Uterus (tissue), 3 donors: ENCODE measurements at regions not wholly inside any gene's neighbourhood (a gene's known extent, or its start where the extent isn't known, plus 50 kb on each side); places are given as distances from the start of the nearest gene placed in this dataset.

Experiments used
- DNase-seq, 2 donors: peaks; one replicate each; pipeline ENCODE4 v3.0.0-alpha.2; 2019 to 2020
- H3K27ac ChIP-seq, 2 donors: fragments of 200-600 bp; sonication (generic); 1 replicate in 1 of 2; 2 replicates in 1 of 2; pipeline ENCODE4 v1.5.1; 2016 to 2018
- H3K27me3 ChIP-seq, 2 donors: fragments of 200-600 bp; sonication (generic); one replicate each; pipeline ENCODE4 v1.5.1; 2018 to 2019; ENCODE audit warnings: control low read depth in 1 of 2
- H3K36me3 ChIP-seq, 2 donors: fragments of 200-600 bp; sonication (generic); one replicate each; pipeline ENCODE4 v1.5.1; 2019; ENCODE audit warnings: control low read depth in 1 of 2
- H3K4me1 ChIP-seq, 2 donors: fragments of 200-600 bp; sonication (generic); one replicate each; pipeline ENCODE4 v1.5.1; 2018 to 2019; ENCODE audit warnings: control low read depth in 1 of 2
- H3K4me3 ChIP-seq, 2 donors: fragments of 200-600 bp; sonication (generic); 1 replicate in 1 of 2; 2 replicates in 1 of 2; pipeline ENCODE4 v1.5.1; 2018 to 2019; ENCODE audit warnings: mild to moderate bottlenecking in 1 of 2
- H3K9me3 ChIP-seq, 2 donors: fragments of 200-600 bp; sonication (generic); one replicate each; pipeline ENCODE4 v1.5.1; 2019; ENCODE audit warnings: control low read depth in 1 of 2
- POLR2A ChIP-seq, 2 donors: fragments of 450-650 bp; IDR thresholded peaks; one replicate each; pipeline ENCODE4 v1.6.1; 2016; ENCODE audit warnings: antibody characterized with exemption in 2 of 2, mild to moderate bottlenecking in 1 of 2, moderate library complexity in 1 of 2
- intact Hi-C: fragments of 100-400 bp; cut with DNase I; formaldehyde crosslinking; loops from one replicate; pipeline ENCODE4 v1.15.1; 2023; ENCODE audit warnings: low total_unique reads
- TF ChIP-seq, protein P1 (sequence below), 4 experiments: fragments of 200-600 bp in 2 of 4; fragments of 450-650 bp in 2 of 4; sonication (generic) in 2 of 4; IDR thresholded peaks; one replicate each; pipeline ENCODE4 v1.5.1; 2016 to 2019; ENCODE audit warnings: antibody characterized with exemption in 4 of 4, mild to moderate bottlenecking in 2 of 4, moderate library complexity in 1 of 4
- donor health status: DM: yes; HTN: yes; CAD: no.

GRCh38 chr12:89801284-89801683, 92.6 kb upstream of the ATP2B1 start:
- H3K27ac ChIP-seq: no peak overlapping the region
- H3K4me3 ChIP-seq: no peak overlapping the region
- TF ChIP-seq, protein P1, sequence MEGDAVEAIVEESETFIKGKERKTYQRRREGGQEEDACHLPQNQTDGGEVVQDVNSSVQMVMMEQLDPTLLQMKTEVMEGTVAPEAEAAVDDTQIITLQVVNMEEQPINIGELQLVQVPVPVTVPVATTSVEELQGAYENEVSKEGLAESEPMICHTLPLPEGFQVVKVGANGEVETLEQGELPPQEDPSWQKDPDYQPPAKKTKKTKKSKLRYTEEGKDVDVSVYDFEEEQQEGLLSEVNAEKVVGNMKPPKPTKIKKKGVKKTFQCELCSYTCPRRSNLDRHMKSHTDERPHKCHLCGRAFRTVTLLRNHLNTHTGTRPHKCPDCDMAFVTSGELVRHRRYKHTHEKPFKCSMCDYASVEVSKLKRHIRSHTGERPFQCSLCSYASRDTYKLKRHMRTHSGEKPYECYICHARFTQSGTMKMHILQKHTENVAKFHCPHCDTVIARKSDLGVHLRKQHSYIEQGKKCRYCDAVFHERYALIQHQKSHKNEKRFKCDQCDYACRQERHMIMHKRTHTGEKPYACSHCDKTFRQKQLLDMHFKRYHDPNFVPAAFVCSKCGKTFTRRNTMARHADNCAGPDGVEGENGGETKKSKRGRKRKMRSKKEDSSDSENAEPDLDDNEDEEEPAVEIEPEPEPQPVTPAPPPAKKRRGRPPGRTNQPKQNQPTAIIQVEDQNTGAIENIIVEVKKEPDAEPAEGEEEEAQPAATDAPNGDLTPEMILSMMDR (IDR thresholded peaks at IDR 0.05): no peak
- TF ChIP-seq POLR2A (IDR thresholded peaks at IDR 0.05): no peak
- no peaks in the 10 kb centered on the region for H3K36me3 ChIP-seq
- H3K27me3 ChIP-seq: no peaks in the 10 kb centered on the region
- DNase-seq: no peak
- no peaks in the 10 kb centered on the region for H3K4me1 ChIP-seq
- H3K9me3 ChIP-seq: no peaks in the 10 kb centered on the region
- intact Hi-C loops: no loop called here

DNA sequence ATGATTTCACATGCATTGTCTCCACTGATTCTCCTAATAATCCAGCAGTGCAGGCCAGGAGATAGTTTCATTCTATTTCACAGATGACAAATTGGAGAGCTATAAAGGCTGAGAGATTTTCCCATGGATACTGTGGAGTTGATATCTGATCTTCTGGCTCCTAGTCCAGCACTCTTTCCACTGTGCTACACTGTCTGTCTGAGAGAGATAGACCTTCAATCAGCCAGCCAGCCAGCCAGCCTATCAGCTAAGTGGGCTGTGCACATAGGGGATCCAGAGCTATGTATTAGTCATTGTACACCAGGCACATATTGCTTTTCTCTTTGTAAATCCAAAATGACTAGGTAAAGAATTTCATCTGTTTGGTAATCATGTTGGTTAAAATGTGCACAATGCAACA, 91.8 kb upstream of the ATP2B1 start:
- TF ChIP-seq POLR2A (IDR thresholded peaks at IDR 0.05): no peak
- TF ChIP-seq, protein P1 (IDR thresholded peaks at IDR 0.05): no peak
- DNase-seq: no peak
- no peaks in the 10 kb centered on the region for H3K36me3 ChIP-seq
- H3K27ac ChIP-seq: no peak overlapping the region
- no peak overlapping the region for H3K4me3 ChIP-seq
- no peaks in the 10 kb centered on the region for H3K9me3 ChIP-seq
- H3K27me3 ChIP-seq: no peaks in the 10 kb centered on the region
- intact Hi-C loops: no loop called here
- no peaks in the 10 kb centered on the region for H3K4me1 ChIP-seq

DNA sequence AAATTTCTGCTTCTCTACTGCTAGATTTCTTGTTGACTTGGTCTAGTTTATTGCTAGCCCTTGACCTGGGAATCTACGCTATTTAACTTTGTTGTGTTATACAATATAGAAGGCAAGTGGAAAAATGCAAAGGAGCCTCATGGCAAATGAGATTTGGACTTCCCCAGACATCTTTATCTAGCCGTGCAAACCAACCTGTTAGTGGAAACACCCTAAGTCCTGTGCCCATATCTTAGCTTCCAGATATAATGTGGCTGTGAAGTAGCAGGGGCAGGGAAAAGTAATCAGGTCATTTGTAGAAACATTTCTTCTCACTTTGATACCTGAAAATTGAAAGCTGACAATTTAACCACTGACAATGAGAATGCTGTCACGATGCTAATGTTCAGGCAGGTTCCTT, 90.7 kb upstream of the ATP2B1 start:
- H3K9me3 ChIP-seq: no peaks in the 10 kb centered on the region
- H3K27ac ChIP-seq: no peak overlapping the region
- DNase-seq: no peak
- H3K4me3 ChIP-seq: no peak overlapping the region
- TF ChIP-seq POLR2A (IDR thresholded peaks at IDR 0.05): no peak
- TF ChIP-seq, protein P1 (IDR thresholded peaks at IDR 0.05): no peak
- intact Hi-C loops: no loop called here
- H3K4me1 ChIP-seq: no peaks in the 10 kb centered on the region
- no peaks in the 10 kb centered on the region for H3K36me3 ChIP-seq
- no peaks in the 10 kb centered on the region for H3K27me3 ChIP-seq

DNA sequence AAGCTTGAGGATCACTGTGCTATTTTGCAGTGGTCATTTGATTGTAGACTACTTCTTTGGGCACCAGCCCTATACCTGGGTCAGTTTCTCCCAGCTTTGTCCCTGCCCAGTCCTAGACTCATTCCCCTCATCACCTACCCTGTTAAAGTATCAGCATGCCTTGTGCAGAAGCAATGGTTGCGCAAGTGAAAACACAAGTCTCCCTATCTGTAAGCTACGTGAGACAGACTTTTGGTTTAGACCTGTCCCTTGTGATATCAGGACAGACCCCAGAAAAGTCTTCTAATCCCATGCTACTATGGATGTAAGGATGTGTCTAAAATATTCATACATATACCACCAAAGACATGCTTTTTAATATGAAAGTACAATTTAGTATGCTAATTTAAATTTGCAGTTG, 88.8 kb upstream of the ATP2B1 start:
- no peak overlapping the region for H3K4me3 ChIP-seq
- H3K4me1 ChIP-seq: no peaks in the 10 kb centered on the region
- no peak for TF ChIP-seq POLR2A (IDR thresholded peaks at IDR 0.05)
- TF ChIP-seq, protein P1 (IDR thresholded peaks at IDR 0.05): no peak
- intact Hi-C loops: no loop called here
- no peak for DNase-seq
- H3K27ac ChIP-seq: no peak overlapping the region
- no peaks in the 10 kb centered on the region for H3K27me3 ChIP-seq
- no peaks in the 10 kb centered on the region for H3K9me3 ChIP-seq
- no peaks in the 10 kb centered on the region for H3K36me3 ChIP-seq

GRCh38 chr12:89796798-89797382, 88.3 kb upstream of the ATP2B1 start:
- Histone ChIP-seq H3K36me3 (no peaks in the 10 kb centered on the region), H3K4me3 (no peak overlapping the region), H3K4me1 (no peaks in the 10 kb centered on the region), H3K9me3 (no peaks in the 10 kb centered on the region), H3K27me3 (no peaks in the 10 kb centered on the region), H3K27ac (no peak overlapping the region)
- no peak for TF ChIP-seq POLR2A (IDR thresholded peaks at IDR 0.05)
- TF ChIP-seq, protein P1 (IDR thresholded peaks at IDR 0.05): no peak
- intact Hi-C loops: no loop called here
- DNase-seq: no peak
